ENCODE measurements at regions not wholly inside any gene's neighbourhood (a gene's known extent, or its start where the extent isn't known, plus 50 kb on each side); places are given as distances from the start of the nearest gene placed in this dataset.
"Not testable (repeated sequence)": the region's sequence is repeated elsewhere in the genome, so short reads cannot be mapped to it uniquely, and the experiment has no call there.

GRCh38 chr4:111045992-111046391 lies 423.1 kb upstream of the PITX2 start:
- DNase-seq: no peak

DNA sequence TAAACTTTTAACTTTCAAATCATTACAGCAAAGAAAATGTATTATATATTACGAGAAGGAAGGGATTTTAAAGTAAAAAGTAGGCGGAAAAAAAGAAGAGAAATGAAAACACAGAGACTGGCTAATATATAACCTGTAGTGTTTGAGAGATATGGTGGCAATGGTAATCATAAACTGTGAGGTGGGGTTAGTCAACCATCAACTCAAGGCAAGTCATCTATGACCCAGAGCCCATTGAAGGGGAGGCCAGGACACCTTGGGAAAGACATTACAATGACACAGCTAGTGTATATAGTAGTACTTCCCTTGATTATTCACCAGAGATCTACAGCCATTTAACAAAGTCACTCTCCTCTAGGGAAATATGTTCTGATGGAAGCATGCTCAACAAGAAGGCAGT lies 423.9 kb upstream of the PITX2 start:
- DNase-seq: no peak

DNA sequence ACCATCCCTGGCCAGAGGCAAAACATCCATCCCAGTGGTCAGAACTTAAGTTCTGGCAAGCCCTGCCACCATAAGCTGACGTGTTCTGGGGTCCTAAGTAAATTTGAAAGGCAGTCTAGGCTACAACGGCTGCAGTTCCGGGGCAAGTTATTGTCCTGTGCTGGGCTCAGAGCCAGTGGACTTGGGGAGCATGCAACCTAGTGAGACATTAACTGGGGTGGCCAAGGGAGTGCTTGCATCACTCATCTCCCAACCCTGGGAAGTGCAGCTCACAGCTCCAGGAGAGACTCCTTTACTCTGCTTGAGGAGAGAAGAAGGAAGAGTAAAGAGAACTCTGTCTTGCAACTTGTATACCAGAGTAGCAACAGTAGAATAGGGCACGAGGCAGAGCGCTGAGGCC lies 425.4 kb upstream of the PITX2 start:
- DNase-seq: no peak

- no peak for DNase-seq
These were observed 441.6 kb upstream of the PITX2 start for GRCh38 chr4:111064342-111064993.

DNA sequence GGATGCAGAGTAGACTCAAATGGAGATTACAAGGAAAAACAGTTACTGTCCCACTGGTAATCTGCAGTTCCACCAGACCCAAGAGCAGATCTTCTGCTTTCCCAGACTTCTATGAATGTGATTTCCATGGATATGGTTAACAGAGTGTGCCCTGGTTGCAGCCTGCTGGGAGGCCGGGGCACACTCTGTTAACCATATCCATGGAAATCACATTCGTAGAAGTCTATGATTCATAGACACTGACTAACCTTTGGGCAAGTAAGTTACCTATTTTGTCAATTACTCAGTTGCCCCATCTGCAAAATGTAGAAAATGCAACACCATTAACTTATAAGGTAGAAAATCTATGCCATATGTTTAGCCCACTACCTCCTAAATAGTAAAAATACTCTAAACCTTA lies 443.1 kb upstream of the PITX2 start:
- no peak for DNase-seq

DNA sequence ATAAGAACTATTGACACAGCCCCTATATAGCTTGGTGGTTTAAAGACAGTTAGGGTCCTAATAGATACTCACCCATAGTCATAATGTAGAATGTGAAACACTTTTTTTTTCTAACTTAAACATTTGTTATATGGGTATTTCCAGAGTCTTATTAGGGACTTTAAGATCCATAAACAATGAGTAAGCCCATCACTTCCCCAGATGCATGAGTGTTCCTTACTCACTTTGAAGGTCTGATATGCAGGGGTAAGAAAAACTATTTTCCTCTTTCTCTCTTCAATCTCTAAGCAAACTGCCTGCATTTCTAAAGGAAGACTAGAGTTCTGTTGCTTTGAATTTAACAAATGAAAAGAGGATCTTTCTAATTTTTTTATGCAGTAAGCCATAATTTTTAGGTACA lies 443.6 kb upstream of the PITX2 start:
- no peak for DNase-seq

GRCh38 chr4:111066887-111067286 lies 444.0 kb upstream of the PITX2 start:
- no peak for DNase-seq

DNA sequence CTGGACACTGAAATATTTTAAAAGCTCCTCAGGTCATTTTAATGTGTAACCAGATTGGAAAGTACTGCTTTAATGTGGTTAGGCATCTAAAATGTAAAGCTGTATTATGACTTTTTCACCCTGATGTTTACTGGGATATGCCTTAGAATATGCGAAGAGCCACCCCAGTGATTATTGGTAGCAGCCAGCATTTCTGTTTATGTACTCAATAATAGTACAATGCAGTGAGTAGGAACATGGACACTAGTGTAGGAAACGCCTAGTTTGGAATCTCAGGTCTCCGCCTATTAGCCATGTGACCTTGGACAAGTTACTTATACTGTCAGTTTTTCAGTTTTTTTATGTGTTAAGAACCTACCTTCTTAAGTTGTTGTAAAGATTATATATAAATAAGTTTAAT lies 446.0 kb upstream of the PITX2 start:
- no peak for DNase-seq

DNA sequence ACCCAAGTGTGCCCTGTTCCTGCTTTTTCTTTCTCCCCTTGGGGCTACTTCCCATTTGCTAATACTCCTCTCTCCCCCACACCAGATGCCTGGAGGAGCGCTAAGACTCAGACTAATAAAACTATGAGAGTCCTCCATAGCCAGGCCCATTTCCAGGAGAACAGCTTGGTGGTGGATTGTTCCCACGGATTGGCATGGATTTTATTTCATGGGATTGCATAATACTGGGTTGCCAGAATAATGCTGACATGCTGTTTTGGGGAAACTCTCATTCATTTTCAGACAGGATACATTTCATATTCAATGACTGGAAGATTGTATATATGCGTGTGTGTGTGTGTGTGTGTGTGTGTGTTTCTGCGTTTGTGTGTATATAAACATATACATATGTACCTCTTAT lies 447.5 kb upstream of the PITX2 start:
- DNase-seq: no peak

- no peak for DNase-seq
These were observed 451.7 kb upstream of the PITX2 start for GRCh38 chr4:111074523-111075114.

- DNase-seq: not testable (repeated sequence)
These were observed 453.4 kb upstream of the PITX2 start for GRCh38 chr4:111076299-111076698.

GRCh38 chr4:111108153-111108552 lies 485.3 kb upstream of the PITX2 start:
- DNase-seq: no peak

- no peak for DNase-seq
These were observed 490.7 kb upstream of the PITX2 start for GRCh38 chr4:111113591-111113990.

DNA sequence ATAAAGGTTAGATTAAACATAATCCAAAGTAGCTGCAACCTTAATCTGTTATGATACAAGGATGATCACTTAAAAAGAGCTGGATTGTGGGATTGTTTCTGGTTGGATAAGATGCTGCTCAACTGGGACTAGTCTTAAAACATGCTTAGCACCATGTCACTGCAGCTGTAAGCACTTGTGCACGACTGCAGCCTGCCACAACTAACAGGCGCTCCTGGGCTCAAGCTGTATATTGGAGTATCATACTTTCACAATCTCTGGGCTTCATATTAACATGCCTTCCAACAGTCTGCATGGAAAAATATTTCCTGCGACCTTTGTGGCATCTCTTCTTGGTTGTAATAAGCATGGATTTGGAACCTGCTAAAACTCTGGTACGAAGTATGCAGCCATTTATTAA lies 493.0 kb upstream of the PITX2 start:
- no peak for DNase-seq

GRCh38 chr4:111120191-111120590 lies 497.3 kb upstream of the PITX2 start:
- no peak for DNase-seq

DNA sequence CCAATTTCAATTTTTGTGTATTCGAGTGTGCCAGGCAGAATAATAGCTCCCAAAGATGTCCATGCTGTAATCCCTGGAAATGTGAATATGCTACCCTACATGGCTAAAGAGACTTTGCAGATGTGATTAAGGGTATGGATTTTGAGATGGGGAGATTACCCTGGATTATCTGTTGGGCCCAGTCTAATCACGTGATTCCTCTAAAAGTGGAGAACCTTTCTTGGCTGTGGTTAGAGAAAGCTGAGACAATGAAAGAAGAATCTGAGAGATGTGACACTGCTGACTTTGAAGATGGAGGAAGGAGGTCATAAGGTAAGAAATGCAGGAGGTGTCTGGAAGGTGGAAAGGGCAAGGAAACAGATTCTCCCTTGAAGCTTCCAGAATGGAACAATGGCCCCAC lies 503.5 kb upstream of the PITX2 start:
- no peak for DNase-seq

DNA sequence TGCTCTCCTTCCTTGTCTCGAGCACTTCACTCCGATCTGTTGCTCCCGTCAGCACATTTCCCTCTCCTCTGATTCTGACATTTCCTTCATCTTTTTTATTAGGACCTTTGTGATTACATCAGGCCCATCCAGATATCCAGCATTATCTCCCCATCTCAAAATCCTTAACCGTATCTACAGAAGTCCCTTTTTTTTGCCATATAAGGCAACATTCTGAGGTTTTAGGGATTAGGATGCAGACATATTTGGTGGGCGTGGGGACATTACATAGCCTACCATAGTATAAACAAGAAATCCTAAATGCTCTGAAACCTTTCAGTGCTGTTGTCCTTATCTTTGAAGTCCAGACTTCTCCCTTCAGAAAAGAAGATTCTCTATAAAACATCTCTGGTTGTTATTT lies 505.0 kb upstream of the PITX2 start:
- DNase-seq: no peak

- DNase-seq: no peak
These were observed 505.4 kb upstream of the PITX2 start for GRCh38 chr4:111128327-111128726.

GRCh38 chr4:111136438-111136837 lies 513.6 kb upstream of the PITX2 start:
- no peak for DNase-seq

- DNase-seq: no peak
These were observed 514.1 kb upstream of the PITX2 start for GRCh38 chr4:111136967-111137366.

DNA sequence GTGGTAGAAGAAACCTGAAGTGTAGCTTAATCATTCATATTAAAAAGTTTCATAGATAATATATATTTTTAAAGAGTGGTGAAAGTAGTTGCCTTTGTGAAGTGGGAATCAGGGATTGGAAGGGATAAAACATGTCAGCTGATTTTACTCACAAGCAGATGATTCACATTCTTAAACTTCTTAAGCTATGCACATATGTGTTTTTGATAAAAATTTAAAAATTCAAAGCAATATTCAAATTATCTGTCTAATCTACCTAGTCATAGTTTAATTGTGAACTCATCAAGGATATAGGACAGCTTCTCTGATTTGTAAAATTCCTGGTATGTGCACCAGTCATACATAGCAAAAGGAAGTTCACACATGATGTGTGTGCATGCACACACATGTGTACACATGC lies 520.6 kb upstream of the PITX2 start:
- DNase-seq: no peak

GRCh38 chr4:111154934-111155333 lies 532.1 kb upstream of the PITX2 start:
- no peak for DNase-seq

GRCh38 chr4:111164556-111164955 lies 541.7 kb upstream of the PITX2 start:
- not testable (repeated sequence) for DNase-seq

DNA sequence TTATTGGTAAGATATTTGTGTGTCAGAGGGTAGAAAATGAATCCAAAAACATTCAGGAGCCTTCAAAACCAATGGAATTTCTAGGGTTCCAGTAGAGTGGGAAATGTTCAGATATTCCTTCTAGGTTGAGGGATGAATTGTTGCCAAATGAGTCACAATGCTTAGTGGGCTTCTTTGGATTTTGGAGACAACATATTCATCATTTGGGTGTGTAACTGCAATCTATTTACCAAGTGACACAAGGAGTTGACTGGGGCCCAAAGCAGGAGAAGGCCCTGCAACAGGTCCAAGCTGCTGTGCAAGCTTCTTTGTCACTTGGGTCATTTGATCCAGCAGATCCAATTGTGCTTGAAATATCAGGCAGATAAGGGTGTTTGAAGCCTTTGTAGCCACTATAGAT lies 551.5 kb upstream of the PITX2 start:
- no peak for DNase-seq

GRCh38 chr4:111178231-111178630 lies 555.4 kb upstream of the PITX2 start:
- DNase-seq: no peak

Measured in femur (tissue), 1 donor.